ENCODE measurements at regions not wholly inside any gene's neighbourhood (a gene's known extent, or its start where the extent isn't known, plus 50 kb on each side); places are given as distances from the start of the nearest gene placed in this dataset.
"Not testable (repeated sequence)": the region's sequence is repeated elsewhere in the genome, so short reads cannot be mapped to it uniquely, and the experiment has no call there.

- H3K27me3 Mint-ChIP-seq (ENCODE audit: low read depth in 3 of 3), result peaks cover 5 to 16% (median 12%) of the 10 kb centered on the region in 3 donors
- H3K4me3 Mint-ChIP-seq, result no peak overlapping the region
- no peak for DNase-seq
- no peaks in the 10 kb centered on the region for H3K4me1 Mint-ChIP-seq
- H3K9me3 Mint-ChIP-seq, result no peaks in the 10 kb centered on the region
- H3K36me3 Mint-ChIP-seq, result no peaks in the 10 kb centered on the region
- H3K27ac Mint-ChIP-seq, result no peak overlapping the region
These were observed 50.2 kb upstream of the SLC35C1 start for GRCh38 chr11:45754741-45755140.

DNA sequence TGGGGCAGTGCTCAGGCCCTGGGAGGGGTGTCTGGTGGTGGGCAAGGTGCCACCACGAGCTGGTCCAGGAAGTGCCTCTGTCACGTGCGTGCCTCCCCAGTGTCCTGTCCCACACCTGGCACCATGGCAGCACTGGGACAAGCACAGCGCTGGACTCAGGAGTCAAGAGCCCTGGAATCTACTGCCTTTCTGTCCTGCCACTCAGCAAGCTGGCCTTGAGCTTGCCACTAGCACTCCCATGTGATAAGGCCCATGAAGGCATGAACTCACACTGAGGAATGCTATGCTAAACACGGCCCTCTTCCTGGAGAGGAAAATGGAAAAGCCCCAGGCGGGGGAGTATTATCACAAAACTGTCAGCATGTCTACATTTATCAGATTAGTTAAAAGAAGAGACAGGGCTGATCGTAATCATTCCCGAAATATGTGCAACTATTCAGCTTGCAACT lies 50.7 kb upstream of the SLC35C1 start:
- Mint-ChIP-seq H3K4me3 (no peak overlapping the region), H3K36me3 (no peaks in the 10 kb centered on the region), H3K9me3 (no peaks in the 10 kb centered on the region), H3K27ac (no peak overlapping the region), H3K27me3 (ENCODE audit: low read depth in 3 of 3) (peaks cover 5 to 16% (median 12%) of the 10 kb centered on the region in 3 donors), H3K4me1 (no peaks in the 10 kb centered on the region)
- no peak for DNase-seq

- no peaks in the 10 kb centered on the region for H3K9me3 Mint-ChIP-seq
- no peak overlapping the region for H3K27ac Mint-ChIP-seq
- H3K27me3 Mint-ChIP-seq (ENCODE audit: low read depth in 3 of 3), result peaks cover 3 to 11% (median 10%) of the 10 kb centered on the region in 3 donors
- H3K36me3 Mint-ChIP-seq, result no peaks in the 10 kb centered on the region
- DNase-seq, result no peak
- no peak overlapping the region for H3K4me3 Mint-ChIP-seq
- no peaks in the 10 kb centered on the region for H3K4me1 Mint-ChIP-seq
These were observed 52.8 kb upstream of the SLC35C1 start for GRCh38 chr11:45752106-45752505.

- no peak overlapping the region for H3K4me3 Mint-ChIP-seq
- no peaks in the 10 kb centered on the region for H3K9me3 Mint-ChIP-seq
- DNase-seq, result no peak
- H3K27me3 Mint-ChIP-seq (ENCODE audit: low read depth in 3 of 3), result peaks cover 5 to 14% (median 11%) of the 10 kb centered on the region in 3 donors
- no peaks in the 10 kb centered on the region for H3K36me3 Mint-ChIP-seq
- no peak overlapping the region for H3K27ac Mint-ChIP-seq
- H3K4me1 Mint-ChIP-seq, result no peaks in the 10 kb centered on the region
These were observed 53.5 kb upstream of the SLC35C1 start for GRCh38 chr11:45751430-45751829.

DNA sequence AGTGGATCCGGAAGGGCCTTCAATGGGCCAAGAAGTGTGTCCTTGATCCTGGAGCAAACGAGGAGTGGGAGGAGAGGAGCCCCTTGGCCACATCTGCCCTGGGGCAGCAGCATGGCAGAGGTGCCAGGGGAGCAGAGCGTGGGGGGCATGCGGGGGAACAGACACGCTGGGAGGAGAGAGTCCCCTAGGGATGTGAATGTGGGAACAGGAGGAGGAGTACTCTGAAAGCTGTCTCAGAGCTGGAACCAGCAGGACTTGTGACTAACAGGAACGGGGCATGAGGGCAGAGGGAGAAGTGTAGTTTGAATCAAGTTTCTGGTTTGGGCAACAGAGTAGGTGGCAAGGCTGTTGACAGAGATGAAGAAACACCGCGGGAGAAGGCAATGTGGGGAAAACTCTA lies 54.5 kb upstream of the SLC35C1 start:
- no peaks in the 10 kb centered on the region for H3K9me3 Mint-ChIP-seq
- H3K27me3 Mint-ChIP-seq (ENCODE audit: low read depth in 3 of 3), result peaks cover 5 to 15% (median 11%) of the 10 kb centered on the region in 3 donors
- H3K36me3 Mint-ChIP-seq, result no peaks in the 10 kb centered on the region
- no peak overlapping the region for H3K4me3 Mint-ChIP-seq
- no peak for DNase-seq
- H3K4me1 Mint-ChIP-seq, result no peaks in the 10 kb centered on the region
- no peak overlapping the region for H3K27ac Mint-ChIP-seq

- DNase-seq, result no peak
- H3K4me1 Mint-ChIP-seq, result no peaks in the 10 kb centered on the region
- H3K27me3 Mint-ChIP-seq (ENCODE audit: low read depth in 3 of 3), result peaks cover 4 to 16% (median 11%) of the 10 kb centered on the region in 3 donors
- H3K4me3 Mint-ChIP-seq, result no peak overlapping the region
- no peaks in the 10 kb centered on the region for H3K9me3 Mint-ChIP-seq
- H3K36me3 Mint-ChIP-seq, result no peaks in the 10 kb centered on the region
- no peak overlapping the region for H3K27ac Mint-ChIP-seq
These were observed 56.1 kb upstream of the SLC35C1 start for GRCh38 chr11:45748801-45749200.

- Mint-ChIP-seq H3K9me3 (no peaks in the 10 kb centered on the region), H3K4me1 (no peaks in the 10 kb centered on the region), H3K27ac (no peak overlapping the region), H3K36me3 (no peaks in the 10 kb centered on the region), H3K27me3 (ENCODE audit: low read depth in 3 of 3) (peaks cover 2 to 14% (median 3%) of the 10 kb centered on the region in 3 donors), H3K4me3 (no peak overlapping the region)
- DNase-seq, result no peak
These were observed 59.7 kb upstream of the SLC35C1 start for GRCh38 chr11:45745065-45745811.

- Mint-ChIP-seq H3K27ac (no peak overlapping the region), H3K27me3 (ENCODE audit: low read depth in 3 of 3) (peaks cover 0 to 11% (median 2%) of the 10 kb centered on the region in 3 donors), H3K36me3 (no peaks in the 10 kb centered on the region), H3K4me3 (no peak overlapping the region), H3K9me3 (no peaks in the 10 kb centered on the region), H3K4me1 (no peaks in the 10 kb centered on the region)
- DNase-seq, result no peak
These were observed 61.1 kb upstream of the SLC35C1 start for GRCh38 chr11:45743556-45744468.

DNA sequence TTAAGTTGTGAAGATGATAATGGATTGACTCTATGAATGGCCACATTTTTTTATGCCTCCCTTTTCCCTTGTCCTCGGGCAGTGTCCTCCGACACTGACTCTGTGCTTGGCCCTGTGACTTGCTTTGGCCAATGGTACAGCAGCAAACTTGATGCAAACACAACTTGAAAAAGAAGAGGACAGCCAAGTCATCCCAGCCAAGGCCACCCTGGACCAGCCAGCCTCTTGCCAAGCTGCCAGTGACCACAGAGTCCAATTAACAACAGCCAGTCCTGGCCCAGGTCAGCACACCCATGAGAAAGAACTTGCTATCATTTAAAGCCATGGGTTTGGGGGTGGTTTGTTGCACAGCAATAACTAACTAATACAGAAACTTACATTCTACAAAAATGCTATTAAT lies 63.4 kb upstream of the SLC35C1 start:
- DNase-seq, result no peak
- no peaks in the 10 kb centered on the region for H3K4me1 Mint-ChIP-seq
- no peak overlapping the region for H3K4me3 Mint-ChIP-seq
- H3K36me3 Mint-ChIP-seq, result no peaks in the 10 kb centered on the region
- peaks cover 0 to 7% (median 0%) of the 10 kb centered on the region in 3 donors for H3K27me3 Mint-ChIP-seq (ENCODE audit: low read depth in 3 of 3)
- no peak overlapping the region for H3K27ac Mint-ChIP-seq
- H3K9me3 Mint-ChIP-seq, result no peaks in the 10 kb centered on the region

GRCh38 chr11:45741032-45741431 lies 63.9 kb upstream of the SLC35C1 start:
- H3K4me1 Mint-ChIP-seq, result no peaks in the 10 kb centered on the region
- peaks cover 0 to 1% (median 0%) of the 10 kb centered on the region in 6 donors for H3K9me3 Mint-ChIP-seq
- H3K36me3 Mint-ChIP-seq, result no peaks in the 10 kb centered on the region
- peaks cover 0 to 7% (median 0%) of the 10 kb centered on the region in 3 donors for H3K27me3 Mint-ChIP-seq (ENCODE audit: low read depth in 3 of 3)
- DNase-seq, result no peak
- H3K27ac Mint-ChIP-seq, result no peak overlapping the region
- no peak overlapping the region for H3K4me3 Mint-ChIP-seq

- Mint-ChIP-seq H3K9me3 (peaks cover 0 to 1% (median 0%) of the 10 kb centered on the region in 6 donors), H3K4me3 (no peak overlapping the region), H3K27me3 (ENCODE audit: low read depth in 3 of 3) (peaks cover 0 to 6% (median 0%) of the 10 kb centered on the region in 3 donors)
These were observed 65.1 kb upstream of the SLC35C1 start for GRCh38 chr11:45739866-45740265.

DNA sequence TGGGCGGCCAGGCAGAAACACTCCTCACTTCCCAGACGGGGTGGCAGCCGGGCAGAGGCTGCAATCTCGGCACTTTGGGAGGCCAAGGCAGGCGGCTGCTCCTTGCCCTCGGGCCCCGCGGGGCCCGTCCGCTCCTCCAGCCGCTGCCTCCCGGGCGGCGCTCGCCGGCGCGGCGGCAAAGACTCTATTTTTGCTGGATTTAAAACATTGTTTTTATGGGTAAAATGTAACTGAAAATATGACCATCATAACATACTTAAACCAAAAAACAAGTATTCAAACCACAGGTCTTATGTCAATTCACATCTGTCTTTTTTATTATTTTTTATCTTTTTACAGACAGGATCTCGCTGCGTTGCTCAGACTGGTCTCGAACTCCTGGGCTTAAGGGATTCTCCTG lies 65.9 kb upstream of the SLC35C1 start:
- H3K9me3 Mint-ChIP-seq; H3K27me3 Mint-ChIP-seq (ENCODE audit: low read depth in 3 of 3); DNase-seq; H3K4me1 Mint-ChIP-seq; H3K27ac Mint-ChIP-seq; H3K4me3 Mint-ChIP-seq; H3K36me3 Mint-ChIP-seq: not testable (repeated sequence)

More at GRCh38 chr11:45739866-45740265, 65.1 kb upstream of the SLC35C1 start:
- Mint-ChIP-seq H3K36me3 (no peaks in the 10 kb centered on the region), H3K4me1 (no peaks in the 10 kb centered on the region), H3K27ac (no peak overlapping the region)
- DNase-seq, result no peak

DNA sequence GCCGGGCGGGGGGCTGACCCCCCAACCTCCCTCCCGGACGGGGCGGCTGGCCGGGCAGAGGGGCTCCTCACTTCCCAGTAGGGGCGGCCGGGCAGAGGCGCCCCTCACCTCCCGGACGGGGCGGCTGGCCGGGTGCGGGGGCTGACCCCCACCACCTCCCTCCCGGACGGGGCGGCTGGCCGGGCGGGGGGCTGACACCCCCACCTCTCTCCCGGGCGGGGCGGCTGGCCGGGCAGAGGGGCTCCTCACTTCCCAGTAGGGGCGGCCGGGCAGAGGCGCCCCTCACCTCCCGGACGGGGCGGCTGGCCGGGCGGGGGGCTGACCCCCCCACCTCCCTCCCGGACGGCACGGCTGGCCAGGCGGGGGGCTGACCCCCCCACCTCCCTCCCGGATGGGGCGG lies 66.8 kb upstream of the SLC35C1 start:
- not testable (repeated sequence) for H3K36me3 Mint-ChIP-seq

GRCh38 chr11:45737056-45737455 lies 67.9 kb upstream of the SLC35C1 start:
- no peak for DNase-seq
- H3K27ac Mint-ChIP-seq, result no peak overlapping the region
- H3K9me3 Mint-ChIP-seq, result peaks cover 0 to 1% (median 0%) of the 10 kb centered on the region in 6 donors
- no peaks in the 10 kb centered on the region for H3K36me3 Mint-ChIP-seq
- peaks cover 3 to 6% (median 5%) of the 10 kb centered on the region in 3 donors for H3K27me3 Mint-ChIP-seq (ENCODE audit: low read depth in 3 of 3)
- H3K4me3 Mint-ChIP-seq, result no peak overlapping the region
- no peaks in the 10 kb centered on the region for H3K4me1 Mint-ChIP-seq

More for the DNA sequence above, 66.8 kb upstream of the SLC35C1 start:
- not testable (repeated sequence) for H3K4me3 Mint-ChIP-seq; H3K27ac Mint-ChIP-seq; H3K4me1 Mint-ChIP-seq; H3K9me3 Mint-ChIP-seq; DNase-seq; H3K27me3 Mint-ChIP-seq (ENCODE audit: low read depth in 3 of 3)

All from immature natural killer cell (primary cell).